AG10803 (cell line): ENCODE measurements at regions not wholly inside any gene's neighbourhood (a gene's known extent, or its start where the extent isn't known, plus 50 kb on each side); places are given as distances from the start of the nearest gene placed in this dataset.

Experiments
- DNase-seq: peaks from one replicate; pipeline ENCODE4 v3.0.0; 2010; ENCODE audit warnings: low read depth
- H3K4me3 ChIP-seq: 2 replicates; pipeline ENCODE4 v1.5.1; 2011; ENCODE audit warnings: mild to moderate bottlenecking, low read length, control low read depth
- CTCF ChIP-seq: conservative IDR thresholded peaks from 2 replicates; pipeline ENCODE4 v1.5.1; 2011; ENCODE audit warnings: mild to moderate bottlenecking, low read length, control low read depth, inconsistent platforms

DNA sequence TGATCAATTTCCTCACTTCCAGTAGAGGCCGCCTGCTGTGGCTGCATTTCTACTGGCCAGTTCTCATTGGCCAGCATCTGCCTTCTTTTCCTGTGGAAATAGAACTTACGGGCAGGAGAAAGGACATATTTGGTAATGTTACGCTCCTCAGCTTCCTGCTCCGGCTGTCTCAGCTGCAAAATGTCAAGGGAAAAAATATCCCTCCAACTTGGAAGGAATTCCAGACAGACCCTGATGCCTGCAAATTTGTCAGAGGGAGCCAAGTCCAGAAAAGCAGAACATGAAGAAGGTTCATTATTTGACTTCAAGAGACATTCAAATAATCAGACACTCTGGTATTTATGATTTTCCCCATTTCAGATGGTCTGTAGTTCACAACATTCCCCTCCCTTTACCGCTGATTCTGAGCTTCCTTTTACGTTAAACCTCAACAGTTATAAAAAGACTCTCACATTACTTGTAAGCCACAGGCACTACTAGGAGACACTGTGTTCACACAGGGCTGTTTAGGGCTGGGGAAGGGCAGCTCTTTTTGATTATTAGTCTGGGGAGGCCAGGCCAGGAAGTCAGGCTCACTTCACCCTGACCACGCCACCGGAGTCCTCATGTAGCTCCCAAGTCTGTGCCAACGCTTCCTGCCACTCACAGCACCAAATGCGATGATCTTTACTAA, 179.6 kb upstream of the CCN2 start:
- TF ChIP-seq CTCF: 0 out of 2 replicates have a peak, but pooled peaks have one; percentile 9
- peak; percentile 92 for DNase-seq
- H3K4me3 ChIP-seq: peak overlapping the region; percentile 2; the same call in 1 of the 2 replicates

- no peak for TF ChIP-seq CTCF
- DNase-seq: no peak
- no peak overlapping the region for H3K4me3 ChIP-seq
Observed at GRCh38 chr6:132128424-132128823, 177.3 kb upstream of the CCN2 start.

DNA sequence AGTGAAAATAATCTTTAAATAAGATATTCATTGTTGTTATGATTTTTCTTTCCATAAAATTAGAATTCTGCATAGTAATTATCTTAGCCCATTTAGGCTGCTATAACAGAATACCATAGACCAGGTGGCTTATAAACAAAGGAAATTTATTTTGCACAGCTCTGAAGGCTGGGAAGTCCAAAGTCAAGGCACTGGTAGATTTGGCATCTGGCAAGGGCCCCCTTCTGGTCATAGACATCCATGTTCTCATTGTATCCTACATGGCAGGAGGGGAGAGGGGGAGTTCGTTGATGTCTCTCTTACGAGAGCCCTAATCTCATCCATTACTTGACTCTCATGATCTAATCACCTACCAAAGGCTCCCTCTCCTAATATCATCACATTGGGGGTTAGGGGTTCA, 175.0 kb upstream of the CCN2 start:
- DNase-seq: no peak
- no peak for TF ChIP-seq CTCF
- no peak overlapping the region for H3K4me3 ChIP-seq

DNA sequence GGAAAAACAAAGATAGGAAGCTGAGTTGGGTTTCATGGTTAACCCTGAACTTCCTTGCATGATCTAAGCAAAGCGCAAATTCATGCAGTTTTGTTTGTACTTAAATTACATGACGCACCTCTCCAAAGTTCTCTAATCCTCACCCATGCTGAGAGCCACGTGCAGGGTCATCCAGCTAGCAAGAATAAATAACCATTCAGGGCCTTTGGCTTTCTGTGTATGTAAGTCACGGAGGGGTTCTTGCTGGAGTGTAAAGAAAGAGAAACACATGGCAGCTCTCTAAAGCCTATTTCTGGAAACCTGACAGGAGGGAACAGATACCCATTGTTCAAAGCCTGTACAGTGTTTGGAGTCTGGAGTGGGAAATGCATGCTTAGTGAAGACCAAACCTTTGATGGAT, 171.7 kb upstream of the CCN2 start:
- H3K4me3 ChIP-seq: no peak overlapping the region
- DNase-seq: no peak
- no peak for TF ChIP-seq CTCF

DNA sequence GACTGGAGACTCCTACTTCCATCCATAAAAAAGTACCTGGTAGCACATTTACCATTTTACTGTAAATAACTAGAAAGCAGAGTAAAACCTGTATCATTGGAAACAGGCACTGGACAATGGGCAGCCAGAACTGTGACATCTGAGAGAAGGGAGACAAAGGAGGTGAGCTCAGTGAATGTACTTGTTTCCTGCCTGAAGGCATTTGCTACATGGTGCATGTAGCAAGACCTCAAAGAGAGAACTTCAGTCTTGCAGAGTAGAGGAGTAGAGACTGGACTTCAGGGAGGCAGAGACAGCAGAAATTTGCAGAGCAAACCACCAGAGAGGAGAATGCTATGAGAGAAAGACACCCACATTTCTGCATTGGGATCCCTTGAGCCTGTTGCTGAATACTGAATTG, 171.0 kb upstream of the CCN2 start:
- no peak for DNase-seq
- no peak for TF ChIP-seq CTCF
- no peak overlapping the region for H3K4me3 ChIP-seq

- TF ChIP-seq CTCF: no peak
- no peak overlapping the region for H3K4me3 ChIP-seq
- no peak for DNase-seq
Observed at GRCh38 chr6:132118144-132118543, 167.0 kb upstream of the CCN2 start.

- no peak for TF ChIP-seq CTCF
- H3K4me3 ChIP-seq: peak overlapping the region; percentile 54
Observed at GRCh38 chr6:132115714-132116366, 164.7 kb upstream of the CCN2 start.

More at GRCh38 chr6:132115714-132116366, 164.7 kb upstream of the CCN2 start:
- peak; percentile 47 for DNase-seq
